GM18907 (cell line): ENCODE measurements at regions not wholly inside any gene's neighbourhood (a gene's known extent, or its start where the extent isn't known, plus 50 kb on each side); places are given as distances from the start of the nearest gene placed in this dataset.

Source experiments
- ATAC-seq: cut with Tn5 transposase; IDR thresholded peaks from one replicate; pipeline ENCODE4 v1.9.1; 2021; ENCODE audit warnings: mild to moderate bottlenecking, moderate library complexity; ENCODE audit not compliant: unreplicated experiment

GRCh38 chr1:108082738-108083562 lies 117.2 kb downstream of the SLC25A24 start:
- no peak for ATAC-seq

DNA sequence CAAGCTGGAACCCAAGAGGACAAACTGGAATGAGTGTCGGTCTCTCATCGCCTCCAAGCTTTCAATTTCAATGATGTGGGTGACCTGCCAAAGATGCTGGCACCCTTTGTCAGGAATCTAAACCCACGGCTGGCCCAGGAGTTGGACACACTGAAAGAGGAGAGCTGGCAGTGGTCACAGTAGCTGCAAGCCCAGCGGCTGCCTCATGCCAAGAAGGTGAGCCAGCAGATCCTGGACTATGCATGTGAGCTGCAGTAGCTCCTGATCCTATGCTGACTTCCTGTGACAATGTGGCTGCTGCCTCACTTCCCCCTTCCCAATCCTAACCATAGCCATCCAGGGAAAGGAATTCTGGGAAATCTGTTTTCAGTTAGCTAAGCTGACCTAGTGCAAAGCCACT lies 117.0 kb upstream of the VAV3 start:
- ATAC-seq, result no peak

- ATAC-seq, result no peak
These were observed 115.5 kb upstream of the VAV3 start for GRCh38 chr1:108080448-108080847.

GRCh38 chr1:108079440-108080025 lies 114.6 kb upstream of the VAV3 start:
- ATAC-seq, result no peak

DNA sequence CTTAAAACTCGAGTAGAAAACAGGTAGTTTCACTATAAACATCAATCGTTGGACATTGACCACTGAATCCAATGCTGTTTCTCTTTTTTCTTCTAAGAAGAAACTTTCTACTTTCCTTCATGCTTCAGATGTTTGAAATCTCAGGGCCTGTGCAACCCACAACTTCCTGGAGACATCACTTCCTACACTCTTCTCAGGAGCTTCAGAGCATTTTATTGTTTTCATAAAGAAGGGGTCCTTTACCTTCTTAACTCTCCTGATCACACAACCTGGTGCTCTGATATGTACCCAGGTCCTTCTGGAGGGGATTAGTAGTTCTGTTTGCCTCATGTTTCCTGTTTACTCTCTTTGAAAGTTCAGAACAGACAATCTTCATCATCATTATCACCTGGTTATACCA lies 113.0 kb upstream of the VAV3 start:
- ATAC-seq, result no peak

- ATAC-seq, result peak; percentile 60
These were observed 110.1 kb upstream of the VAV3 start for GRCh38 chr1:108075055-108075454.

GRCh38 chr1:108072776-108073175 lies 107.8 kb upstream of the VAV3 start:
- ATAC-seq, result no peak

DNA sequence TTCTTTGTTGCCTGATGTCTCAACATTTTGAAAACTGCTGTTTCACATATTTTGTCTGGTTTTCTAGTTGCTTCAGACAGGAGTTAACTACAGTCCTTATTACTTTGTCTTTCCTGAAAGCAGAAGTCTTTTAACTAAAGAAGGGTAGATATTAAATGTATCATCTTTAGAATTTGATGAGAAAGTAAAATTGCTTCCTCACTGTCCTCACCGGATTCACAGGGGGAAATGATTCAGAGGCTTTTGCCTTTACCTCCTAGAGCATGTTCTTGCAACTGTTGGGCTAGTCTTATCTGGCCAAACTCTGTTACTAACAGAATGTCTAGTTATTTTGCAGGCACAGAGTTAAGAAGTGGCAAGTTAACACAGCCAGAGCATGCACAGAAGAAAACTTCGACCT lies 107.2 kb upstream of the VAV3 start:
- ATAC-seq, result no peak

DNA sequence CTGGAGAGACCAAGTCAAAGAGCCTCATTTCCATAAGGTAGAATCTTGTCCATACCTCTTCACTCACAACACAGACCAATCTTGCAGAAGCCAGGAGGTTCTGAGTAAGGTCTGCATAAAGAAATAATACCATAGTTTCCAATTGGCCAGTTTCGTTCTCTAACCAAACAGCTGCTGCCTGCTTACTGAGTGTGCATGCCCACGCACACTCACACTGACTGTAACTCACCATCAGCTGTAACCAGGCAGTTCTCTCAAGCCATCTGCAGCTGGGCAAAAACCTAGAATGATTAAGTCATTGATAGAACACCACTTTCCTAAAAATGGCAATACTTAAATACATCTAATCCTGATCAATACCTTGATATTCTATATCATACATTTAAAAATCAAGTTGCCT lies 106.6 kb upstream of the VAV3 start:
- ATAC-seq, result no peak

DNA sequence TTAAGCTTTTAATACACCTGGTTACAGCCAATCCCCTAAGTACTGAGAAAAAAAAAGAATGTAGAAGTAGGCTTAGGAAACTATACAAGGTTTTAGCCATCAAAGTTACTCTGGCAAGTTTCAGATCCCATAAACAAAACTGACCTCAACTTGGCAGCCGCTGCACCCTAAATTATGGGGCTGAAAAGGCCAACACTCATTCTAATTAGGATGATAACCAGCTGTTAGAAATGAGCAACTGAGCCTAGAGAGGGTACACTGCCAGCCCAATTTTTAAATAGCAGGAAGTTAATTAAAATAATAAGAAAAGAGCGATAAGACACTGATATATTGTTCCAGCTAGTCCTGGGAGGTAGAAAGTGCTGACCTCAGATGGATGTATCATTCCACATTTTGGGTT lies 105.7 kb upstream of the VAV3 start:
- no peak for ATAC-seq

DNA sequence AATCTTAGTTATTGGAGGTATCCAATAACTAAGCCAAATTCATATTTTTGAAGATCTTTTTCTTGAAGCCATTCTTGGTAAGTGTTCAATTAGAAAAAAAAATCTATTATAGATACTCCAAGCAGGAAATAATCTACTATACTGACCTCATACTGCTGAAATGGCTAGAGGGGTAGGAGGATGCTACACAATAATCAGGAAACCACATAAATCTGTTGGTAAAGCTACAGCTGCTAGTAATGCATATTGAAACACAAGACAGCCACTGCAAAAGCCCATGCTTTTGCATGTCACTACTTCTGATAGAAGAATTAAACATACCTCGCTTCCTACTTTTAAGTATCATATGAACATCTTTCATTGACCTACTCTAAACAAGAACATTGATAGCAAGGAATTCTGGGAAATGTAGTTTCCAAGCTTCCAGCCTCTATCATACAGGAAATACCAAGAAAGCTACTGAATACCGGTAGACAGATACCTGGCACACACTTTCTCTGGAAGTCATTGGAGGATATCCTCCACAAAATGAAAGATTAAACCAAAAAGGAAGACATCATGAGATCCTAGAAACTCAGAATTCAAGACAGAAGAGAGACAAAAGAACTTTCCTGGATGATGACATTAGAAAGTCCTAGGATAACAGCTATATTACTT lies 103.0 kb upstream of the VAV3 start:
- no peak for ATAC-seq

GRCh38 chr1:108066808-108067207 lies 101.8 kb upstream of the VAV3 start:
- no peak for ATAC-seq

DNA sequence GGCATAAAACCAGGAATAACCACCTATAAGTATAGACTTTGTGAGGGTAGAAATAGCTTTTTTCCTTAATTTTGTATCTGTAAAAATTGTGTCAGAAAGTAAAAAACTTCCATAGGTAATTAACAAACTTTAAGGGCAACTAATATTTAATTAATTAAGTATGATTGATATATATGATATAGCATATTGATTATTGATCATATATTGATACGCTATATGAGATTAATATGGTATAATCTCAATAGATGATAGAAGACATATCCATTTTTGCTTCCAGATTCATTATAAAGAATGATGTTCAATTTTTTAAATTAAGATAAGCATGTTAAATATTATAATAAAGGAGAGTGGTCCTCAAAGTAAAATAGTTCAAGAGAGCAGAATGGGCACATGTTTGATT lies 99.3 kb upstream of the VAV3 start:
- no peak for ATAC-seq

GRCh38 chr1:108063703-108064102 lies 98.7 kb upstream of the VAV3 start:
- no peak for ATAC-seq

DNA sequence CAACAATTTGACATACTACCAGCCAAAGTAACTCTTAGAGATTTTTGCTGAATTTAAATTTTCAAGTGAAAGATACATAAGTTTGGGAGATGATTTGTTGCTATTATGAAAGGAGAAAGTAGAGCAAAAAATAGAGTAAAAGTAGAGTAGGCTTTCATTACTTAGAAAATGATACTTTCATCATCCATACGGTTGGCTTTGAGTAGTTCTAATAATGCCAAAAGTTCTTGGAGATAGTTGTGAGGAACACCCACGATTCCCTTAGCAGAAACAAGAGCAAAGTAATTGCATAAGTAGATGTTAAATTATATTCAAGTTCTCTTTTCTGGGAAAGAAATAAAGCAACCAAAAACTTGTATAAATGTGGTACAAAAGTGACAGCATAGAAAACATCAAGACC lies 95.0 kb upstream of the VAV3 start:
- ATAC-seq, result no peak

GRCh38 chr1:108057541-108057940 lies 92.6 kb upstream of the VAV3 start:
- no peak for ATAC-seq

- no peak for ATAC-seq
These were observed 91.5 kb upstream of the VAV3 start for GRCh38 chr1:108056436-108056990.

DNA sequence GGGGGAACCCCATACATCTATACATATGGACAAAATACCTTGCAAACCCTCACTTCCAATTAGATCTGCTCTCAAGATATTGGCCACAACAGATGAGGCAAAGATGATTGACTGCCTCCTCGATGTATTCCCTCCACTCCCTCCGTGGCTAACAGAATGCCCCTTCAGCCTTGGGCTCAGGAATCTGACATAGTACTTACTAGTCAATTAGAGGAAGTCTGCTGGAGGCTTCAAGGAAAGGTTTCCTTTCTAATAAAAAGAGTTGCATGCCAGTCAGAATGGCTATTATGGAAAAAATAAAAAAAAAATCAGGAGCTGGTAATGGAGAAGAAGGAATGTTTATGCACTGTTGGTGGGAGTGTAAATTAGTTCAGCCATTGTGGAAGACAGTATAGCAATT lies 90.4 kb upstream of the VAV3 start:
- ATAC-seq, result no peak

GRCh38 chr1:108054396-108054795 lies 89.4 kb upstream of the VAV3 start:
- ATAC-seq, result no peak

DNA sequence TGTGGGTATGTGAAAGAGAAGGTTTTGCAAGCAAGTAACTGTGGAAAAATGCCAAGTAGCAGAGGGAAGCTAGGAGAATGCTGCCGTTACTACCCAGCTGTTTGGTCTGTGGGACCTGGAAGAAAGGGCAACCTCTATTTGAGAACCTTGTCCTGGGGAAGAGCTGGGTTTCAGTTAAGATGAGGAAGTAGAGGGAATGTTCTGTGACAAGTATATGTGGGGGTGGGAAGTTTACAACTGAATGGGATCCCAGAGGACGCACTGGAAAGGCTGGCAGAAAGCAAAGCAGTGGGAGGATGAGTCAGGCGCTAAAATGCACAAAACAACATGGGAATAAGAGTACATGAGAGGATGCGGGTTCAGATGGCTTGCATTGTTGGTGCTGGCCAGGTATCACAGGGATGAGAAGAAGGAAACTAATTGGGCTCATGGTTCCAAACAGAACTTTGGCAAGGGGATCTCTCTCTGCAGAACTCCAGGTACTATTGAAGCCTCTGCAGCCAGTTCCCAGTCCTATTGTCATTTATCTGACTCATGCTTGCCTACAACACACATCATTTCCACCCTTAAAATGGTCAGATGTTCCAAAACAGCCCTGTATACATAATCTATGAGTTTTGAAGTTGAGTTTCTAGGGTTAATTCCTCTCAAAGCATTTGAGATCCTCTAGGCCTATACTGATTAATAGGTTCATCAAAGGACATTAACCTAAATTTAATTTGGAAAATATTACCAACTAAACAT lies 88.5 kb upstream of the VAV3 start:
- ATAC-seq, result no peak
